K562 (cell line): ENCODE measurements at regions not wholly inside any gene's neighbourhood (a gene's known extent, or its start where the extent isn't known, plus 50 kb on each side); places are given as distances from the start of the nearest gene placed in this dataset.

Source experiments
- ATAC-seq: fragments of 200-7000 bp; cut with Tn5 transposase; 3 replicates; pipeline ENCODE4 v1.9.1; 2020; ENCODE audit warnings: moderate library complexity
- BruUV-seq: library from RNA; stranded (reverse); fragments of 400-500 nt; replicated peaks from 2 replicates; lab custom pipeline; 2021; lab: Mats Ljungman, UMichigan
- CTCF ChIA-PET: fragments of 300-600 bp; formaldehyde crosslinking; extraction: SDS; loops from one replicate; lab custom pipeline; 2021; ENCODE audit warnings: low intra/inter-chr PET ratio; lab: Yijun Ruan, JAX
- POLR2A ChIA-PET: fragments of 300-600, 350-650 bp; sonication (Branson Sonifier 250); formaldehyde crosslinking; extraction: SDS; loops from one replicate; lab custom pipeline; 2021; ENCODE audit warnings: antibody characterized with exemption, inconsistent platforms; lab: Yijun Ruan, JAX
- DNase-seq, 4 experiments: peaks; one replicate each; pipeline versions ENCODE4 v3.0.0 to v3.0.0-alpha.2; 2011 to 2018; ENCODE audit warnings: low spot score in 3 of 4, mixed read lengths in 3 of 4; ENCODE audit errors: extremely low read depth in 1 of 4
- FAIRE-seq: peaks from 2 replicates; lab custom pipeline; 2011; peaks lifted over from hg19 to GRCh38; lab: Jason Lieb, UNC
- H2AFZ ChIP-seq: 2 replicates; pipeline ENCODE4 v1.6.0; 2011; ENCODE audit warnings: low read depth, low read length, control low read depth, inconsistent platforms
- H3K27ac ChIP-seq: fragments of 200-600 bp; 3 replicates; pipeline ENCODE4 v1.8.0; 2011; ENCODE audit warnings: low read depth, mild to moderate bottlenecking, control low read depth, inconsistent platforms, low read length, moderate library complexity, mixed read lengths; ENCODE audit errors: extremely low read depth
- H3K27me3 ChIP-seq, 2 experiments: fragments of 300-600 bp in 1 of 2; 2 replicates in 1 of 2; 3 replicates in 1 of 2; pipeline versions ENCODE4 v1.6.0 to v1.8.0; 2011; ENCODE audit warnings: inconsistent platforms in 2 of 2, low read length in 2 of 2, mild to moderate bottlenecking in 1 of 2, mixed read lengths in 1 of 2, moderate library complexity in 1 of 2; ENCODE audit not compliant: control insufficient read depth in 2 of 2, insufficient read depth in 2 of 2
- H3K36me3 ChIP-seq: fragments of 300-600 bp; 3 replicates; pipeline ENCODE4 v1.8.0; 2011; ENCODE audit warnings: mild to moderate bottlenecking, low read length, inconsistent platforms; ENCODE audit not compliant: control insufficient read depth, insufficient read depth
- H3K4me1 ChIP-seq, 2 experiments: fragments of 200-600 bp in 1 of 2; replicated peaks in 1 of 2; 2 replicates in 1 of 2; 3 replicates in 1 of 2; pipeline versions ENCODE4 v1.5.1 to v1.8.0; 2011; ENCODE audit warnings: inconsistent platforms in 2 of 2, low read length in 2 of 2, mild to moderate bottlenecking in 1 of 2, mixed read lengths in 1 of 2, moderate library complexity in 1 of 2; ENCODE audit not compliant: control insufficient read depth in 2 of 2, insufficient read depth in 2 of 2
- H3K4me2 ChIP-seq: 2 replicates; pipeline ENCODE4 v1.6.1; 2011; ENCODE audit warnings: low read length, control low read depth, inconsistent platforms, mixed read lengths; ENCODE audit not compliant: insufficient read depth
- H3K4me3 ChIP-seq: fragments of 200-600 bp; sonication (generic), shearing (Covaris generic); 2 replicates; pipeline ENCODE4 v1.5.1; 2016; ENCODE audit warnings: control low read depth, inconsistent platforms
- H3K79me2 ChIP-seq: fragments of 200-600 bp; 3 replicates; pipeline ENCODE4 v1.8.0; 2011; ENCODE audit warnings: low read length, inconsistent platforms; ENCODE audit not compliant: control insufficient read depth, insufficient read depth
- H3K9ac ChIP-seq, 2 experiments: 2 replicates each; pipeline versions ENCODE4 v1.6.0 to v1.6.1; 2011; ENCODE audit warnings: low read depth in 2 of 2, low read length in 2 of 2, control low read depth in 1 of 2, inconsistent platforms in 1 of 2, mild to moderate bottlenecking in 1 of 2, mixed read lengths in 1 of 2; ENCODE audit not compliant: insufficient read depth in 1 of 2
- H3K9me1 ChIP-seq: one replicate; pipeline ENCODE4 v1.6.0; 2011; ENCODE audit warnings: inconsistent platforms, mild to moderate bottlenecking, low read length, moderate library complexity; ENCODE audit not compliant: control insufficient read depth, insufficient read depth
- H3K9me3 ChIP-seq: replicated peaks from 2 replicates; pipeline ENCODE4 v1.5.1; 2011; ENCODE audit warnings: low read depth, low read length, inconsistent platforms; ENCODE audit not compliant: control insufficient read depth, insufficient read depth
- H4K20me1 ChIP-seq: replicated peaks from 2 replicates; pipeline ENCODE4 v1.6.1; 2011; ENCODE audit warnings: low read length, inconsistent platforms, mixed read lengths; ENCODE audit not compliant: control insufficient read depth, insufficient read depth
- ARHGAP35 ChIP-seq: fragments of 450-650 bp; IDR thresholded peaks from 2 replicates; pipeline ENCODE4 v1.6.1; 2018; ENCODE audit not compliant: partially characterized antibody
- EHMT2 ChIP-seq: fragments of 450-650 bp; IDR thresholded peaks from 2 replicates; pipeline ENCODE4 v1.6.1; 2018; ENCODE audit warnings: antibody characterized with exemption
- ELF2 ChIP-seq: fragments of 250-450 bp; sonication (Bioruptor Pico); IDR thresholded peaks from 2 replicates; pipeline ENCODE4 v1.5.0; 2021; ENCODE audit warnings: mild to moderate bottlenecking
- PHB2 ChIP-seq: fragments of 450-650 bp; IDR thresholded peaks from 2 replicates; pipeline ENCODE4 v1.6.1; 2017; ENCODE audit warnings: low read depth
- RHOXF2B ChIP-seq: fragments of 250-450 bp; sonication (Bioruptor Pico); conservative IDR thresholded peaks from 2 replicates; pipeline ENCODE4 v1.5.1; 2021
- SIX5 ChIP-seq, 2 experiments: IDR thresholded peaks; 2 replicates each; pipeline ENCODE4 v1.6.1; 2011; ENCODE audit warnings: low read length in 2 of 2, borderline replicate concordance in 1 of 2, low read depth in 1 of 2, mild to moderate bottlenecking in 1 of 2, moderate library complexity in 1 of 2; ENCODE audit not compliant: insufficient read depth in 1 of 2
- SREBF1 ChIP-seq: fragments of 150-350 bp; IDR thresholded peaks from 2 replicates; pipeline ENCODE4 v1.6.1; 2014; ENCODE audit warnings: antibody characterized with exemption, low read depth, low read length, borderline replicate concordance
- ZNF174 ChIP-seq: fragments of 250-450 bp; sonication (Bioruptor Pico); IDR thresholded peaks from 2 replicates; pipeline ENCODE4 v1.4.0; 2020; ENCODE audit warnings: mild to moderate bottlenecking
- ZNF24 ChIP-seq: fragments of 450-650 bp; IDR thresholded peaks from 2 replicates; pipeline ENCODE4 v1.6.1; 2016
- ZNF3 ChIP-seq: fragments of 250-450 bp; sonication (Bioruptor Pico); IDR thresholded peaks from 2 replicates; pipeline ENCODE4 v1.5.0; 2021; ENCODE audit warnings: mild to moderate bottlenecking, moderate library complexity
- ZNF41 ChIP-seq: fragments of 250-450 bp; sonication (Bioruptor Pico); conservative IDR thresholded peaks from 2 replicates; pipeline ENCODE4 v1.4.0; 2020; ENCODE audit warnings: mild to moderate bottlenecking
- ZNF436 ChIP-seq: fragments of 250-450, 450-650 bp; sonication (Bioruptor Pico); formaldehyde crosslinking; IDR thresholded peaks from 2 replicates; pipeline ENCODE4 v1.7.0; 2020; ENCODE audit warnings: mild to moderate bottlenecking
- ZNF507 ChIP-seq: conservative IDR thresholded peaks from 2 replicates; pipeline ENCODE4 v1.6.1; 2017; ENCODE audit warnings: missing genetic modification characterization, missing compliant biosample characterization
- ZNF75A ChIP-seq: fragments of 450-650 bp; formaldehyde crosslinking; IDR thresholded peaks from 2 replicates; pipeline ENCODE4 v1.4.0; 2020; ENCODE audit warnings: mild to moderate bottlenecking
- WGBS: fragments of 100-300 bp; shearing (Covaris generic); methylation state at CpG from one replicate; pipeline ENCODE4 v1.1.6; 2016; ENCODE audit warnings: low coverage, mixed read lengths; ENCODE audit not compliant: insufficient coverage; ENCODE audit errors: missing lambda C conversion rate; 5-methylcytosine and 5-hydroxymethylcytosine counted together
- in situ Hi-C: fragments of 300-500 bp; cut with MboI; formaldehyde crosslinking; loops from 4 replicates; pipeline ENCODE4 v1.15.0; 2018; ENCODE audit warnings: inconsistent platforms, mixed read lengths
- intact Hi-C: fragments of 100-400 bp; cut with micrococcal nuclease; formaldehyde crosslinking; loops from 2 replicates; pipeline ENCODE4 v1.14.2; 2022
- TF ChIP-seq, protein P1 (sequence below): fragments of 450-650 bp; IDR thresholded peaks from 2 replicates; pipeline ENCODE4 v1.6.1; 2017; ENCODE audit warnings: mild to moderate bottlenecking, moderate library complexity

DNA sequence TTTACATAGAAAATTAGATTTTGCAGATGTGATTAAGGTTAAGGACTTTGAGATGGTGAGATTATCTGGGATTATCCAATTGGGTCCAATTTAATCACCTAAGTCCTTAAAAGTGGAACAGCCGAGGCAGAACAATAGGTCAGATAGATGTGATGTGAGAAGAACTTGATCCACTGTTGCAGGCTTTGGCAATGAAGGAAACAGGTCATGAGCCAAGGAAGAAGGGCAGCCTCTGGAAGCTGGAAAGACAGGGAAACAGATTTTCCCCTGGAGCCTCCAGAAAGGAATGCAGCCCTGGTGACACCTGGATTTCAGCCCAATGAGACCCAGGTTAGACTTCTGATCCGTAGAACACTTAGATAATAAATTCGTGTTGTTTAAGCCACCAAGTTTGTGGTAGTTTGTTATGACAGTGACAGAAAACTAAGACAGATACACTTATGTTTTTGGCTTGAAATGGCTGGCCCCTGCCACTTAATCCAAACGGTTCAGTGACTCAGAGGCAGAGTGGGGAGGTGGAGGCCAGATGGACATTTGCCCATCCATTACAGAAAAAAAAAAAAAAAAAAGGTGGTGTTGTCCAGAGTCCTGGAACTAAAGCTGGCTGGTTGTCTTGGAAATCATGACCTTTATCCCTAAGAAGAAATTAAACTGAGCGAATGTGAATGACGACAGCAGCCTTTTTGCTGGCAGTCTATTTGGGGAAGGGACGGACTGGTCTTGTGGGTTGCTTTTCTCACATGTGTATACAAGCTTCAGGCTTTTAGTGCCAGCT is 181.9 kb upstream of the NRXN3 start:
- CTCF ChIA-PET: no interaction called here
- Histone ChIP-seq H3K4me2 (no peak overlapping the region), H3K27me3 (no peaks in the 10 kb centered on the region), H3K9ac (no peak overlapping the region), H3K79me2 (no peaks in the 10 kb centered on the region), H4K20me1 (no peaks in the 10 kb centered on the region), H3K9me1 (no peaks in the 10 kb centered on the region), H3K27ac (no peak overlapping the region), H3K4me3 (no peak overlapping the region), H3K36me3 (no peaks in the 10 kb centered on the region), H3K9me3 (no peaks in the 10 kb centered on the region), H2AFZ (no peak overlapping the region), H3K4me1 (no peaks in the 10 kb centered on the region; a peak in 1 of 5 replicates)
- ATAC-seq (no peak), FAIRE-seq (no peak), DNase-seq (no peak)
- no TSS peak for BruUV-seq
- TF ChIP-seq PHB2 (no peak), SIX5 (IDR thresholded peaks at IDR 0.05; ENCODE audit: borderline replicate concordance in 1 of 2, insufficient read depth in 1 of 2, low read depth in 1 of 2, low read length in 2 of 2) (no peak), ZNF41 (CRISPR knock-in tag) (no peak), RHOXF2B (CRISPR knock-in tag) (no peak), ELF2 (CRISPR knock-in tag) (no peak), SREBF1 (no peak), ZNF24 (no peak), ZNF436 (CRISPR knock-in tag) (no peak), ZNF174 (CRISPR knock-in tag) (no peak), ZNF507 (tag) (no peak), ARHGAP35 (no peak), EHMT2 (no peak), ZNF75A (CRISPR knock-in tag) (no peak), ZNF3 (CRISPR knock-in tag) (no peak)
- TF ChIP-seq, protein P1, sequence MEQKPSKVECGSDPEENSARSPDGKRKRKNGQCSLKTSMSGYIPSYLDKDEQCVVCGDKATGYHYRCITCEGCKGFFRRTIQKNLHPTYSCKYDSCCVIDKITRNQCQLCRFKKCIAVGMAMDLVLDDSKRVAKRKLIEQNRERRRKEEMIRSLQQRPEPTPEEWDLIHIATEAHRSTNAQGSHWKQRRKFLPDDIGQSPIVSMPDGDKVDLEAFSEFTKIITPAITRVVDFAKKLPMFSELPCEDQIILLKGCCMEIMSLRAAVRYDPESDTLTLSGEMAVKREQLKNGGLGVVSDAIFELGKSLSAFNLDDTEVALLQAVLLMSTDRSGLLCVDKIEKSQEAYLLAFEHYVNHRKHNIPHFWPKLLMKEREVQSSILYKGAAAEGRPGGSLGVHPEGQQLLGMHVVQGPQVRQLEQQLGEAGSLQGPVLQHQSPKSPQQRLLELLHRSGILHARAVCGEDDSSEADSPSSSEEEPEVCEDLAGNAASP: no peak
- POLR2A ChIA-PET: no interaction called here
- WGBS: 30% methylated on average over 7 of the region's 7 CpGs
- in situ Hi-C loops (no loop called here), intact Hi-C loops (no loop called here)
